ENCODE measurements at regions not wholly inside any gene's neighbourhood (a gene's known extent, or its start where the extent isn't known, plus 50 kb on each side); places are given as distances from the start of the nearest gene placed in this dataset.

GRCh38 chr6:104413767-104414166 is 446.0 kb downstream of the HACE1 start:
- no peak for DNase-seq

- no peak for DNase-seq
Measured at GRCh38 chr6:104411302-104411701, 448.4 kb downstream of the HACE1 start.

GRCh38 chr6:104409913-104410312 is 449.8 kb downstream of the HACE1 start:
- no peak for DNase-seq

- no peak for DNase-seq
Measured at GRCh38 chr6:104407957-104408356, 451.8 kb downstream of the HACE1 start.

- no peak for DNase-seq
Measured at GRCh38 chr6:104404377-104404776, 455.3 kb downstream of the HACE1 start.

- no peak for DNase-seq
Measured at GRCh38 chr6:104402572-104402971, 457.1 kb downstream of the HACE1 start.

GRCh38 chr6:104401926-104402325 is 457.8 kb downstream of the HACE1 start:
- DNase-seq, result no peak

- DNase-seq, result no peak
Measured at GRCh38 chr6:104400844-104401243, 458.9 kb downstream of the HACE1 start.

- DNase-seq, result no peak
Measured at GRCh38 chr6:104396077-104396476, 463.6 kb downstream of the HACE1 start.

- DNase-seq, result no peak
Measured at GRCh38 chr6:104381907-104382306, 477.8 kb downstream of the HACE1 start.

- DNase-seq, result no peak
Measured at GRCh38 chr6:104365451-104366234, 494.1 kb downstream of the HACE1 start.

GRCh38 chr6:104357928-104358327 is 501.8 kb downstream of the HACE1 start:
- no peak for DNase-seq

GRCh38 chr6:104356197-104356596 is 503.5 kb downstream of the HACE1 start:
- DNase-seq, result no peak

GRCh38 chr6:104349191-104349590 is 510.5 kb downstream of the HACE1 start:
- no peak for DNase-seq

GRCh38 chr6:104344223-104344622 is 515.5 kb downstream of the HACE1 start:
- DNase-seq, result no peak

- no peak for DNase-seq
Measured at GRCh38 chr6:104332364-104332763, 527.4 kb downstream of the HACE1 start.

- no peak for DNase-seq
Measured at GRCh38 chr6:104326173-104327001, 533.3 kb downstream of the HACE1 start.

- no peak for DNase-seq
Measured at GRCh38 chr6:104325341-104326172, 534.2 kb downstream of the HACE1 start.

GRCh38 chr6:104324301-104324700 is 535.4 kb downstream of the HACE1 start:
- DNase-seq, result no peak

GRCh38 chr6:104322841-104323240 is 536.9 kb downstream of the HACE1 start:
- DNase-seq, result no peak

- DNase-seq, result no peak
Measured at GRCh38 chr6:104321301-104321700, 538.4 kb downstream of the HACE1 start.

GRCh38 chr6:104320896-104321295 is 538.8 kb downstream of the HACE1 start:
- no peak for DNase-seq

- no peak for DNase-seq
Measured at GRCh38 chr6:104312851-104313250, 546.9 kb downstream of the HACE1 start.
